HG03135 (cell line): ENCODE measurements at regions not wholly inside any gene's neighbourhood (a gene's known extent, or its start where the extent isn't known, plus 50 kb on each side); places are given as distances from the start of the nearest gene placed in this dataset.
"Not testable (repeated sequence)": the region's sequence is repeated elsewhere in the genome, so short reads cannot be mapped to it uniquely, and the experiment has no call there.

ENCODE experiments used
- ATAC-seq: cut with Tn5 transposase; IDR thresholded peaks from one replicate; pipeline ENCODE4 v1.9.1; 2021; ENCODE audit warnings: mild to moderate bottlenecking, moderate library complexity; ENCODE audit not compliant: unreplicated experiment

DNA sequence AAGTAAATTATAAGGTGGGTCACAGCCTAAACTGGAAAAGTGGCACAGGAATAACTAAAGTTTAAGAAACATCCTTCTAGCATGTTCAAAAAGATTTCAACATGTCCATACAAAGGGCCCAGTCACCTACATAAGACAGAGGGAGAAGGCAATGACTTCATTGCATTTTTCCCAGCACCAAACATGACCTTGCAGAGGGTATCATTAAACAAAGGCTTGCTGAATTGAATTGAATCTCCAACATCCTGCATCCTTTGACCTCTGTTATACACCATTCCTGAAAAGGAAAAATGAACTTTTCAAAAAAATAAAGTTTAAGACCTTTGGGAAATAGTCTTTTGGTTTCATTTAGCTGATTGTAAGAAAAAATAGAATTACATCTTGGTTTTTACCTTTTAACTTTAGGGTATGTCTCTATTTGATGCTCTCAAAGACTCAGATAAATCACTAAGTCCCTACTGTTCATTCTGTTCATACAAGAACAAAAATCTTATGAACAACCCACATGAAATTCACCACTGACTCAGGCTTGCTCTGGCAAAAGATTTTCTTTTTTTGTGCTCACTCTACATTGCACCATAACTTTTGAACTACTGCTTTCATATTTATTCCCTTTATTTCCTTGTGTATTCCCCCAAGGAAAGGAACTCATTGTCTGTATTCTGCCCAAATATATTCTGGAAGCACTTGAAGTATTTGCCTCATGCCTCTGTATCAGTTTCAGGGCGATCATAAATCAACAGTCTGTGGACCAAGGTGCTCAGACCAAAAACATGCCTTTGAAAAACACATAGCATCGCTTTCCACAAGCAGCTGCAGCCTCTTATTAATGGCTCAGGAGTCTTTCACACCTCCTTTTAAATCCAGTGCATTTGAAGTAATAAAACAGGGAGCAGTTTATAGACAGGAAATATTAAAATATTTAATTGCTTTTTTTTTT lies 121.7 kb downstream of the DUSP6 start:
- ATAC-seq, result no peak

DNA sequence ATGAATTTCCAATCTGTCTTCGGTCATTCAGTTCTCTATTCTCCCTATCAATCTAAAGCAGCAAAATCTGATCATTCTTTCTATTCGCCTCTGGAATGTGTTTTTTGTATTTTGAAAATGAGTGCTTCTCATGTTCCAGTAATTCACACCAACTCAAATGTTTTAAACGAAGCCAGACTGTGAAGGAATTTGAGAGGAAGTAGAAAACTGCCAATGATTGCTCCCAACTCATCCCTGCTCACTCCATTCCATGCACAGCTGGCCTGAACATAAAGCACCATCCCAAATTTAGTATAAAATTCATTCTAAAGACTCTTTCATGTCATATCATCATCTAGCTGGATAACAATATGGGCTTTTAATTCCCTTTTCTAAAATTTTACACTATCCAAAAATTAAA lies 123.8 kb downstream of the DUSP6 start:
- no peak for ATAC-seq

DNA sequence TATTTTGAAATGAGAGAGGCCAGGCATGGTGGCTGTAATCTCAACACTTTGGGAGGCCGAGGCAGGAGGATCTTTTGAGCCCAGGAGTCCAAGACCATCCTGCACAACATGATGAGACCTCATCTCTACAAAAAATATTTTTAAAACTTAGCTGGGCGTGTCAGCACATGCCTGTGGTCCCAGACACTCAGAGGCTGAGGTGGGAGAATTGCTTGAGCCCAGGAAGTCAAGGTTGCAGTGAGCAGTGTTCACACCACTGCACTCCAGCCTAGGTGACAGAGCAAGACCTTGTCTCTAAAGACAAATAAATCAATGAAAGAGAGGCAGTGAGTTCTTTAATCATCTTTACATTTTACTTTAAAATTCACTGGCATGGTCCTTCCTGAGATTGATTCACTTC lies 124.5 kb downstream of the DUSP6 start:
- ATAC-seq, result no peak

DNA sequence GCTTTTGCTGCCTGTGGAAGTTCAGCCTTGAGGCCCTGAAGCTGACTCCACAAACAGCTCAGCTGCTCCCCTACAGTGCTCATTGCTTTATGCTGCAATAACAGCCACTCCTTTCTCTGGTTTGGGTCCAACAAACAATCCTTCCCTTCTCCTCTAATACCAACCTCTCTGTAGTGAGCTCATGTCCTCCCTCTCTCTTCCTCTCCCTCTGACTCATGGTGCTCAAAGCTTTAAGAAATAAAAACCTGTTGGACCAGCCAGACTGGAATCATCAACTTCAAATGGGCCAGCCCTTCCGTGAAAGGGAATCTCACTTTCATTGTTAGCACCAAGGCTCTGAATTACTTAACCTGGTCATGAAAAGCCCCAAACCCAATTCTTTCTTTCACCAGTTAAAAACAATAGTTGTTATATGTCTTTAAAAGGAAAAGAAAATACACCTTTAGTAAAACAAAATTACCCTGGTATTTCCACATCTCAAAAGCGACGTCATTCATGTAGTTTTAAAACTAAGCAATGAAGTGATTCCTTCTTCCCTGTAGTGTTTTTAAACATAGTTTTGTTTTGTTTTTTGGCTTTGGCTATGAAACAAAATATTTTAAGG lies 126.4 kb downstream of the DUSP6 start:
- ATAC-seq, result no peak

DNA sequence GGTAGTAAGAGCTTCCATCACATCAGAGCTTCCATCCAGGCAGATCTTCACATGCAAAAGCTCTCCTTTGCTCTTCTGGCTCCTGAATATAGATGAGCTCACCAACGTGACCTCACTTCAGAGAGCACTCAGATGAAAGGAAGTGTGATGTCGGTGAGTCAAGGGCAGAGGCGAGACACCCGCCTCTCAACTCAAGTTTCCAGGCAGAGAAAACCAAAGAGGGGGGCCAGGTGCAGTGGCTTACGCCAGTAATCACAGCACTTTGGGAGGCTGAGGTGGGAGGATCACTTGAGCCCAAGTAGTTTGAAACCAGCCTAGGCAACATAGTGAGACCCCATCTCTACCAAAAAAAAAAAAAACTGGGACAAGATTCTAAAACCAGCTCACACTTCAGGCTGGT lies 126.9 kb downstream of the DUSP6 start:
- ATAC-seq, result no peak

DNA sequence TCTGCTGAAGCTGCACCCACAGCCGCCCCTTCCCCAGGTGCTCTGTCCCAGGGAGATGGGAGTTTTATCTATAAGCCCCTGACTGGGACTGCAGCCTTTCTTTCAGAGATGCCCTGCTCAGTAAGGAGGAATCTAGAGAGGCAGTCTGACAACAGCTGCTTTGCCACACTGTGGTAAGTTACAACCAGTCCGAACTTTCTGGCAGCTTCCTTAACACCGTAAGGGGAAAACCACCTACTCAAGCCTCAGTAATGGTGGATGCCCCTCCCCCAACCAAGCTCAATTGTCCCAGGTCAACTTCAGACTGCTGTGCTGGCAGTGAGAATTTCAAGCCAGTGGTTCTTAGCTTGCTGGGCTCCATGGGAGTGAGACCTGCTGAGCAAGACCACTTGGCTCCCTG lies 129.7 kb downstream of the DUSP6 start:
- not testable (repeated sequence) for ATAC-seq

DNA sequence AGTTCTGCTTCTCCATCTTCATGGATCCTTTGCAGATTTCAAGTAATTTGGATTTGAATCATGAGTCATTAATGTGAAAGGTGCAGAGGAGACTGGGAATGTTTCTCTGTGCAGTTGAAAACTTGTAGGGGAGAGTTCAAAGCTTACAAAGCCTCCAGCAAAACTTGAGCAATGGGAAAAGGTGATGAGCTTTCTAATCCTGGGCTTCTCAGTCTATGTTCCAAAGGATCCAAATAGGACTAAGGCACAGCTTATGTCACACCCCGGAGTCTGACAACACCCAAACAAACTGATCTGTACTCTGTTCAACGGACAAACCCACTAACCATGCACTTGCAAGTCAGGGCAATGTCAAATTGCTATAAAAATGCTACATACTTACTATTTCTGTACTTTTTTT lies 134.8 kb downstream of the DUSP6 start:
- ATAC-seq, result no peak

DNA sequence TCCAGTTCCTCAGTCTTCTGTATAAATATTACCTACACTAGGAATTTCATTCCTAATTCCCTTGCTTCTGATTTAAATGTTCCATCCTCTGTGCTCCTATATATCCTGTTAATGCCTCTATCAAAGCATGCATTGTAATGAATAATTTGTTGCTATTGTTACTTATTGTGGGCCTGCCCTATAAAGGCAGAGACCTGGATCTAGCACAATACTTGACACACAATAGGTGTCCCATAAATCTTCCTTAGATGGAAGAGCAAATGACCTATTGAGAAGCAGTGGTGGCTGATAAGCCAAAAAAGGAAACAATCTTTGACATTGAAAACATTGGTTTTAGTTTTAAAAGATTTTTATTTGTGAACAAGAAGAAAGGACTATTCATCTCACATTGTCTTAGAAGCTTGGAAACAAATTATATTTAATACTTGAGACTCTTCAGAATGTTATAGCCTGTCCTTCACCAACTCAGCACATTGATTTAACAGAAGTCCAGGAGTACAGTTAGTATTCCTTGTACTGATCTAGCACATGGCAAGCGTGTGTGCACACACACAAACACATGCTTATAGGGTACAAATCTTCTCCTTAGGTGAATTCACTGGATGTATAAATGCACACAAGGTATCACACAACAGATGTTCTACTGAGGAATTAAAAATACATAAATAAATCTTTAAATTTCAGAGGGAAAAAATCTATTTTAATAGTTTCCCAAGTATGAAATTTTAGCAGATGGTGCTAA lies 135.9 kb downstream of the DUSP6 start:
- no peak for ATAC-seq

DNA sequence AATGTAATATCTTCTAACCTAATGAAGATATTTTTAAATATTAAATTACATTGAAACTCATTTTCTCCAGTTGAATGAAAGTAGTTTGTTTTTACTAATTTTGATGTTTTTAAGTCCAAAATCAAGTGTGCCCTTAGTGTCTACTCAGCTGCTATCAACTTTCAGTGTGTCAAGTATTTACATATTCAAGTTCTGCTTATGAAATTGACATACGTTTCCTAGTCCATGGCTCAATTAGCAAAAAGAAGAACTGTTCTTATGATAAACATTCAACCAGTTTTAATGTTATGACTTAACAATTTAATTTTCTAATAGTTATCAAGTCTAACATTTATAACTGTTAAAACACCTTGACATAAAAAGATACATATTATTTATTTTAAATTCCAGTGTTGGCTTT lies 137.1 kb downstream of the DUSP6 start:
- ATAC-seq, result no peak

DNA sequence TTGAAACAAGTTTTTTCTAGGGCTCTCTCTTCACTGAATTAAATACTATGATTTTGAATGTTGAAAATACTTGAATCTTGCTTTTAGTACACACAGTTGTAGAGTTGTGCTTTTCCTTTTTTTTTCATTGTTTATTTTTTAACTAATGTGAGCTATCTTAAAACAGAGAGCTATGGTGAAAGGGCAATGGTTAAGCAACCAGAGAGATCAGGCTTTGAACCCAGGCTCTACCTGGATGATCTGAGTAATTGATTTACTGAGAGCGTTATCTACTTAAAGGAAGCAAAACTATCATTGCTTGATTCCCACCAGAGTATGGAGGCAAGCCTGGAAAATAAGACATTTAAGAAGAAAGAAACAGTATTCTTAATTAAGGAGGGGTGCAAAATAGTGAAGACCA lies 138.6 kb downstream of the DUSP6 start:
- no peak for ATAC-seq

DNA sequence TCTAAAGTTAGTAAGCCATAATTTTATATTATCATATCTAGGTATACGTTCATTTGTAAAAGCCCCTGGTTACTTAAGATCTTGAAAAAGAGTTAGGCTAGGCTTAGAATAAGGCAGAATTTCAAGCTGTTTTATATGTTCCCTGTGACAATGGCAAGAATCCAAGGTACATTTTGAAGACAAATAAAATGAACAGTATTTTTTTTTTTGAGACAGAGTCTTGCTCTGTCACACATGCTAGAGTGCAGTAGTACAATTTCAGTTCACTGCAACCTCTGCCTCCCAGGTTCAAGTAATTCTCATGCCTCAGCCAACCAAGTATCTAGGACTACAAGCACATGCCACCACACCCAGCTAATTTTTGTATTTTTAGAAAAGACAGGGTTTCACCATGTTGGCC lies 139.2 kb downstream of the DUSP6 start:
- ATAC-seq, result no peak

DNA sequence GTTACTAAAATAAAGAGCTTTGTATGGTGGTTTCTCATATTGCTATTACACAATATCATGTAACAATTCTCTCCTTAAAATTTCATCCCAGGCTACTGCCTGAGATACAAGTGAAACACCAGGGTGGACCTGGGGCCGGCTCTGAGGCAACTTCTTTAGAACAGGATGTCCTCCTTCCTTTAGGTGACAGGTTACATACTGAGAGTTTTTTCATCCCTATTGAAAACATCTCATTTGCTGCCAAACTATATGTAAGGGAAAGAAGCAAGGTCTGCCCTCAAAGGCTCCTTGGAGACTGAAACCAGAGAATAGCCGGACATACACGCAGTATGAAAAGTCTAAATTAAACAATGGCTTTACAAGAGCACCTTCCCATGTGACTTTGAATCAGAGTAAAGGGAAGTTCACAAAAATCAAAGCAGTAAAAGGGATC lies 139.9 kb downstream of the DUSP6 start:
- ATAC-seq, result no peak

DNA sequence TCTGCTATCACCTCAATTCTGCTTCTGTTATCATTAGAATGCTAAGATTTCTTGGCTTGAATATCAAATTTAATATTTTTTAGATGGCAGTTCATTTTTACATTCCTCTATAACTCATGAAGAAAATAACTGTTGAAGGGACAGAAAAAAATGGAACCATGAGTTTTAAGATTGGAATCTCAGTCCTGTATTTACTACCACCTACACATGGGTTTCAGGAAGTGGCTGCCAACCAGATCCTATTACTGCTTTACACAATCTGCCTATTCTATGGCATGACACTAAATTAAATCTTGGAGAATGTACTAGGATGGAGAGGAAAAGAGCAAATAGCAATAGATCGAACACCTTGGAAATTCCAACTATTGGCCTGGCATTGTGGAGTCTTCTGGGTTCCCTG lies 140.8 kb downstream of the DUSP6 start:
- no peak for ATAC-seq

DNA sequence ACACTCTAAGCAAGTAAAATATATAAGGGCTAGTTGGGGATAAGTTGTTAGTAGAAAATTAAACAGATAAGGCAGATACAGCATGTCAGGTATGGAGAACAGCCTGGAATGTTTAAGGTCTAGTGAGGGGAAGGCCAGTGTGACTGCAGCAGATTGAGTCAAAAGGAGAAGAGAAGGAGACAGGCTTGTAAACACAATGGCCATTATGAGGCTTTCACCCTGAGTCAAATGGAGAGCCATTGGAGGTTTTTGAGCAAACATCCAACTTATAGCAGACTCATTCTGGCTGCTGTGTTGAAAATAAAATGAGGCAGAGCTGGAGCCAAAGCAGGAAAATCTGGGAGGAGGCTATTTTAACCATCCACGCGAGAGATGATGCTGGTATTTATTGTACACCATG lies 142.0 kb downstream of the DUSP6 start:
- no peak for ATAC-seq

DNA sequence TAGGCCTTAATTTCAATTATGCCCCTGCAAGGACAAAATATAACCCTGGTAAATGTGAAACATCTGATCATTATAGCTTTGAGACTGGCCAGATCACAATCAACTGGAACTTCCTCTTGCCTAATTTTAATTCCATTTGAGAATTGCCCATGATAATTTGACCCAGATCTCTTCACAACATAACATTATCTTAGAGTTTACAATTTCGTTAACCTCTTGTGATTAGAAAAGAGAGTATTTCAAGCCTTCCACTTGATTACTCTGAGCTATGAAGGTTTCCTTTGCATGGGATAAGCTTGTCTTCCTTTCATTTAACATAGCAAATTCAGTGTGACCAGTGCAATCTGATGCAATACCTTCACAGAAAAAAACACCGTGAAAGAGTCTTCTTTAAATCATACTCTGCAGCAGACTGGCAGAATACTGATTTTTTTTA lies 143.6 kb downstream of the DUSP6 start:
- no peak for ATAC-seq

DNA sequence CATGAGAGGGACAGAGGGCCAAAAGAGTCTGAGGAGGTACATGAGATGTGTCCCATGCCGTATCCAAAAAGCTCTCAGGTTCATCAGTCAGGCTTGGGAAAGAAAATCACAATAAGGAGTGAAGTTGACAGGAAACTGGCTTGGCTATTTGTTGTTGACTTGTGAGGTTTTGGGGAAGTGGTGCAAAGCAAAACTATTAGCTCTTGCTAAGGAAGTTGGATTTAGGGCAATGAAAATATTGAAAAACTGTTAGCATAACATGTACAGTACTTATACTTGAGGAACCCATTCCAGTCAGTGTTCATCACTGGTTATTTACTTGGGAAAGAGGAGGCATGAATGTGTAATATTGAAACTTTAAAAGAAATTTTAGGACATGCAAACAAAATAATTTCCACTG lies 145.9 kb downstream of the DUSP6 start:
- no peak for ATAC-seq

DNA sequence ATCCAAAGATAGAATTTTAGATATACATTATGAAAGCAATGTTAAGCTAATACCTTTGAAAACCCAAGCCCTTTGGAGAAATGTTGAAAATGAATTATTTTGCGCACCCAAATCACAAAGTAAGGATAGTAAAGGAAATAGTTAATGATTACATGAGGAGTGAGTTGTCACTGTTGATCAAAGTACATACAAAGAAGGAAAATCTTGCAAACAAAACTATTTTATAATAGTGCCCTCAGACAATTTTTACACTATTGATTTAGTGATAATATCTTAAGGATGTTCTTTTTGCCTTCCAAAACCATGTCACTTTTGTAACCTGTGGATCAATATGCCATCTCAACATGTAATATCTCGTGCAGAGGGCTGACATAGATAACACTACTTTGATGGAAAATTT lies 146.8 kb downstream of the DUSP6 start:
- ATAC-seq, result no peak

DNA sequence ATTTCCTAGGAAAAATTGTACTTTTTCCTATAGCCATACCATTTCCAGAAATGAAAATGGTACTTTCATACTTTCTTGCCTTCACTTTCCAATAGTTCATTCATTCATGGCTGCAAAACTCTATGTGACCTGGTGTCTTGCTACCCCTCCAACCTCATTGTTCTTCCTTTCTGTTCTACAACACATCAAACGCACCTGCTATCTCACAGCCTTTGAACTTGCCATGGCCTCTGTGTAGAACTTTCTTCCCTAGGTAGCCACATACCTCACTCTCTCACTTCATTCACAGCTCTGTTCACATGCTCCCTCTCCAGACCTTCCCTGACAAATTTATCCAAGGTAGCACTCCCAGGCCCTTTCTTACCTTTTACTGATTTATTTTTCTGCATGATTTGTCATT lies 149.2 kb downstream of the DUSP6 start:
- no peak for ATAC-seq

DNA sequence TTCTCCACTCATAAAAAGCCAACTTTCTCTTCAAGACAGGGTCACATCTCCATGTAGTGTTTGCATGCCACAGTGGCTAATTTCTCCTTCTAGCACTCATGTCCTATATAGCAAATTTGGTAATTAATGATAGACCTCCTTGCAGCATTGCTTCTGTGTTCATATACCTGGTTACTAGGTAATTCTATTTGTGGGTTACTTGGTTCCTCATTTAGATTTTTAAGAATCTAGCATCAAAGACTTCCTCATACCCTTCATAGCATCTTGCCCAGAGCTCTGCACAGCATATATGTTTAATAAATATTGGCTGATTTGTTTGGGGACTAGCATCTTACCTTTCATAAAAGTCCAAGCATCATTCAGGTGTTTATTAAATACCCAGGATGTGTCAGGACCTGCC lies 152.1 kb downstream of the DUSP6 start:
- no peak for ATAC-seq

DNA sequence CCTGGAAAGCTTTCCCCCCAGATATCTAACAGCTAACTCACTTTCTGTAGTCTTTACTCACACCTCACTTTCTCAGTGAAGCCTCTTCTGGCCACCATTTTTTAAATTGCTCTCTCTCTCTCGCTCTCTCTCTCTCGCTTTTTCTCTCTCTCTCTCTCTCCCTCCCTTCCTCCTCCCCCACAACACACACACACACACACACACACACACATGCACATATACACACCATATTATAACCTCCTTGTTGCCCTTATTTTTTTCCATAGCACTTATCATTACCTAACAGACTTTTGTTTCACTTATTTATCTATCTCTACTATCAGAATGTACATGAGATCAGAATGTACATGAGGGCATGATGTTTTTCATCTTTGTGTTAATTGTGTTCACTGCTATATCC lies 156.8 kb downstream of the DUSP6 start:
- ATAC-seq, result no peak

DNA sequence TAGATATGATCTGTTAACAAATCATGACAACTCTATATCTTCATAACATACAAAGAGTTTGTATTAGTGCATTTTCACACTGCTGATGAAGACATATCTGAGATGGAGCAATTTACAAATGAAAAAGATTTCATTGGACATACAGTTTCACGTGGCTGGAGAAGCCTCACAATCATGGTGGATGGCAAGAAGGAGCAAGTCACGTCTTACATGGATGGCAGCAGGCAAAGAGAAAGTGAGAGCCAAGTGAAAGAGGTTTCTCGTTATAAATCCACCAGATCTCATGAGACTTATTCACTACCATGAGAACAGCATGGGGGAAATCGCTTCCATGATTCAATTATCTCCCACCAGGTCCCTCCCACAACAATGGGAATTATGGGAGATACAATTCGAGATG lies 157.6 kb downstream of the DUSP6 start:
- ATAC-seq, result no peak

DNA sequence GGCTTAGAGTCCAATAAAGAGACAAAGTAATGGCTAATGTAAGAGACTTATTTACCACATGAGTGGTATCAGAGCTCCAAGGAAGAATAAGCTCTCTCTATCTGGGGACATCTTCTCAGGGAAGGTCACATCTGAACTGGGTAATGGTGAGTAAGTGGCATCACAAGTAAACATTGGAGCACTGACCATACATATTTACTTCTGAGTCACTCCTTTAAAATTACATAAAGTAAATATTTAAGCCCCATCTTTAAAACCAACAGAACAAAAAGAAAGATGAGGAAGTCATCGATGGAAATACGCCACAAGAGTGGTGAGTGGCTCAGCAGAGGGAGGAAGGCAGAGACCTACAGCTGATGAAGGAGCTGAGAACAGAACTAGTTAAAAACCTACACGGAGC lies 159.9 kb downstream of the DUSP6 start:
- no peak for ATAC-seq
